ENCODE measurements at regions not wholly inside any gene's neighbourhood (a gene's known extent, or its start where the extent isn't known, plus 50 kb on each side); places are given as distances from the start of the nearest gene placed in this dataset.

DNA sequence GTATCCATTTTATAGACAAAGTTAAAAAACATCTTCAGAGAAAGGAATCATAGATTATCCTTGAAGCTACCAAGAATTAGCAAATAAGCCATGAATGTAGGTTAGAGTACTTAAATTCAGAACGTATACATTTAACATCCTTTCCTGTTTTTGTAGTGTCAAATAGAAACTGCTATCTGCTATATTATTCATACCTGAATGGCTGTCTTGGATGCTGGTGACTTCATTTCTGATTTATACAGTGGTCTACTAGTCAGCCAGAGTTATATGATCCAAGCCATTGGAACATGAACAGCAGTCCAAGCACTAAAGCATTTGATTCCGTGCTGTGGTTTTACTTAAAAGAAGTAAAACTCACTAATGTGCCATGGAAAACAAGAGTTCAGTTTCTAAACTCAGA is 58.3 kb upstream of the VSIG4 start:
- TF ChIP-seq, protein P1, sequence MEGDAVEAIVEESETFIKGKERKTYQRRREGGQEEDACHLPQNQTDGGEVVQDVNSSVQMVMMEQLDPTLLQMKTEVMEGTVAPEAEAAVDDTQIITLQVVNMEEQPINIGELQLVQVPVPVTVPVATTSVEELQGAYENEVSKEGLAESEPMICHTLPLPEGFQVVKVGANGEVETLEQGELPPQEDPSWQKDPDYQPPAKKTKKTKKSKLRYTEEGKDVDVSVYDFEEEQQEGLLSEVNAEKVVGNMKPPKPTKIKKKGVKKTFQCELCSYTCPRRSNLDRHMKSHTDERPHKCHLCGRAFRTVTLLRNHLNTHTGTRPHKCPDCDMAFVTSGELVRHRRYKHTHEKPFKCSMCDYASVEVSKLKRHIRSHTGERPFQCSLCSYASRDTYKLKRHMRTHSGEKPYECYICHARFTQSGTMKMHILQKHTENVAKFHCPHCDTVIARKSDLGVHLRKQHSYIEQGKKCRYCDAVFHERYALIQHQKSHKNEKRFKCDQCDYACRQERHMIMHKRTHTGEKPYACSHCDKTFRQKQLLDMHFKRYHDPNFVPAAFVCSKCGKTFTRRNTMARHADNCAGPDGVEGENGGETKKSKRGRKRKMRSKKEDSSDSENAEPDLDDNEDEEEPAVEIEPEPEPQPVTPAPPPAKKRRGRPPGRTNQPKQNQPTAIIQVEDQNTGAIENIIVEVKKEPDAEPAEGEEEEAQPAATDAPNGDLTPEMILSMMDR (IDR thresholded peaks at IDR 0.05) = no peak
- TF ChIP-seq SMAD3 (CRISPR knock-in tag; IDR thresholded peaks at IDR 0.05; ENCODE audit: borderline replicate concordance) = no peak
- TF ChIP-seq, protein P2, sequence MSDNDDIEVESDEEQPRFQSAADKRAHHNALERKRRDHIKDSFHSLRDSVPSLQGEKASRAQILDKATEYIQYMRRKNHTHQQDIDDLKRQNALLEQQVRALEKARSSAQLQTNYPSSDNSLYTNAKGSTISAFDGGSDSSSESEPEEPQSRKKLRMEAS (CRISPR knock-in tag; IDR thresholded peaks at IDR 0.05) = no peak
- no peak for TF ChIP-seq ATF1 (CRISPR knock-in tag; IDR thresholded peaks at IDR 0.05)
- TF ChIP-seq FOXP1 (CRISPR knock-in tag; IDR thresholded peaks at IDR 0.05; ENCODE audit: borderline replicate concordance) = no peak
- TF ChIP-seq, protein P3, sequence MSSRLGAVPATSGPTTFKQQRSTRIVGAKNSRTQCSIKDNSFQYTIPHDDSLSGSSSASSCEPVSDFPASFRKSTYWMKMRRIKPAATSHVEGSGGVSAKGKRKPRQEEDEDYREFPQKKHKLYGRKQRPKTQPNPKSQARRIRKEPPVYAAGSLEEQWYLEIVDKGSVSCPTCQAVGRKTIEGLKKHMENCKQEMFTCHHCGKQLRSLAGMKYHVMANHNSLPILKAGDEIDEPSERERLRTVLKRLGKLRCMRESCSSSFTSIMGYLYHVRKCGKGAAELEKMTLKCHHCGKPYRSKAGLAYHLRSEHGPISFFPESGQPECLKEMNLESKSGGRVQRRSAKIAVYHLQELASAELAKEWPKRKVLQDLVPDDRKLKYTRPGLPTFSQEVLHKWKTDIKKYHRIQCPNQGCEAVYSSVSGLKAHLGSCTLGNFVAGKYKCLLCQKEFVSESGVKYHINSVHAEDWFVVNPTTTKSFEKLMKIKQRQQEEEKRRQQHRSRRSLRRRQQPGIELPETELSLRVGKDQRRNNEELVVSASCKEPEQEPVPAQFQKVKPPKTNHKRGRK (CRISPR knock-in tag; IDR thresholded peaks at IDR 0.05; ENCODE audit: borderline replicate concordance) = no peak
- no peak for TF ChIP-seq SMAD4 (CRISPR knock-in tag; IDR thresholded peaks at IDR 0.05)
- TF ChIP-seq, protein P4, sequence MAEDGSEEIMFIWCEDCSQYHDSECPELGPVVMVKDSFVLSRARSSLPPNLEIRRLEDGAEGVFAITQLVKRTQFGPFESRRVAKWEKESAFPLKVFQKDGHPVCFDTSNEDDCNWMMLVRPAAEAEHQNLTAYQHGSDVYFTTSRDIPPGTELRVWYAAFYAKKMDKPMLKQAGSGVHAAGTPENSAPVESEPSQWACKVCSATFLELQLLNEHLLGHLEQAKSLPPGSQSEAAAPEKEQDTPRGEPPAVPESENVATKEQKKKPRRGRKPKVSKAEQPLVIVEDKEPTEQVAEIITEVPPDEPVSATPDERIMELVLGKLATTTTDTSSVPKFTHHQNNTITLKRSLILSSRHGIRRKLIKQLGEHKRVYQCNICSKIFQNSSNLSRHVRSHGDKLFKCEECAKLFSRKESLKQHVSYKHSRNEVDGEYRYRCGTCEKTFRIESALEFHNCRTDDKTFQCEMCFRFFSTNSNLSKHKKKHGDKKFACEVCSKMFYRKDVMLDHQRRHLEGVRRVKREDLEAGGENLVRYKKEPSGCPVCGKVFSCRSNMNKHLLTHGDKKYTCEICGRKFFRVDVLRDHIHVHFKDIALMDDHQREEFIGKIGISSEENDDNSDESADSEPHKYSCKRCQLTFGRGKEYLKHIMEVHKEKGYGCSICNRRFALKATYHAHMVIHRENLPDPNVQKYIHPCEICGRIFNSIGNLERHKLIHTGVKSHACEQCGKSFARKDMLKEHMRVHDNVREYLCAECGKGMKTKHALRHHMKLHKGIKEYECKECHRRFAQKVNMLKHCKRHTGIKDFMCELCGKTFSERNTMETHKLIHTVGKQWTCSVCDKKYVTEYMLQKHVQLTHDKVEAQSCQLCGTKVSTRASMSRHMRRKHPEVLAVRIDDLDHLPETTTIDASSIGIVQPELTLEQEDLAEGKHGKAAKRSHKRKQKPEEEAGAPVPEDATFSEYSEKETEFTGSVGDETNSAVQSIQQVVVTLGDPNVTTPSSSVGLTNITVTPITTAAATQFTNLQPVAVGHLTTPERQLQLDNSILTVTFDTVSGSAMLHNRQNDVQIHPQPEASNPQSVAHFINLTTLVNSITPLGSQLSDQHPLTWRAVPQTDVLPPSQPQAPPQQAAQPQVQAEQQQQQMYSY (CRISPR knock-in tag; IDR thresholded peaks at IDR 0.05) = no peak
- TF ChIP-seq CREB1 (CRISPR knock-in tag; IDR thresholded peaks at IDR 0.05) = no peak
- no peak for TF ChIP-seq ELF4 (CRISPR knock-in tag; IDR thresholded peaks at IDR 0.05; ENCODE audit: low read depth)
- TF ChIP-seq ZNF263 (CRISPR knock-in tag; IDR thresholded peaks at IDR 0.05; ENCODE audit: low read depth) = no peak

All from WTC11 (cell line).